Omental fat pad (tissue), 3 donors: ENCODE measurements at regions not wholly inside any gene's neighbourhood (a gene's known extent, or its start where the extent isn't known, plus 50 kb on each side); places are given as distances from the start of the nearest gene placed in this dataset.

Experiments used
- ATAC-seq: fragments of 150-250 bp; one replicate; pipeline ENCODE4 v1.9.1; 2016; ENCODE audit warnings: mild to moderate bottlenecking, moderate library complexity; ENCODE audit not compliant: low FRiP score
- DNase-seq: peaks from one replicate; pipeline ENCODE4 v3.0.0-alpha.2; 2019; ENCODE audit warnings: low spot score
- TF ChIP-seq, protein P1 (sequence below), 3 donors: fragments of 450-650 bp; IDR thresholded peaks; one replicate each; pipeline ENCODE4 v1.5.1; 2016 to 2017; ENCODE audit warnings: antibody characterized with exemption in 3 of 3, mild to moderate bottlenecking in 3 of 3, moderate library complexity in 2 of 3

DNA sequence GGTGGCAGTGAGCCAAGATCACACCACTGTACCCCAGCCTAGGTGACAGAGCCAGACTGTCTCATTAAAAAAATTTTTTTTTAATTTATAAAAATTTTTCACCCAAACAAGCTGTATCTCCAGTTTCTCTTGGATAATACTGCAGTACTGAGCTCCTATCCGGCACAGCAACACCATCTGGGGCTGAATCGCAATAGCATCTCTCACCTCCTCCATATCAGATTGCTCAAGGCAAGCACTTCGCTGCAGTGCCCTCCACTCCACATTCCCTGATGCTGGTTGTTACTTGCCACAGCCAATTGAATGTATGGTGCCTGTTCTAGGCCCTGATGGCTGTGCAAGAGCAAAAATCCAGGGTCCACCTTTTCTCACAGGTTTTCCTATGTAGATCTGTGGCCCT is 69.3 kb upstream of the FAM241A start:
- no peak for ATAC-seq
- TF ChIP-seq, protein P1, sequence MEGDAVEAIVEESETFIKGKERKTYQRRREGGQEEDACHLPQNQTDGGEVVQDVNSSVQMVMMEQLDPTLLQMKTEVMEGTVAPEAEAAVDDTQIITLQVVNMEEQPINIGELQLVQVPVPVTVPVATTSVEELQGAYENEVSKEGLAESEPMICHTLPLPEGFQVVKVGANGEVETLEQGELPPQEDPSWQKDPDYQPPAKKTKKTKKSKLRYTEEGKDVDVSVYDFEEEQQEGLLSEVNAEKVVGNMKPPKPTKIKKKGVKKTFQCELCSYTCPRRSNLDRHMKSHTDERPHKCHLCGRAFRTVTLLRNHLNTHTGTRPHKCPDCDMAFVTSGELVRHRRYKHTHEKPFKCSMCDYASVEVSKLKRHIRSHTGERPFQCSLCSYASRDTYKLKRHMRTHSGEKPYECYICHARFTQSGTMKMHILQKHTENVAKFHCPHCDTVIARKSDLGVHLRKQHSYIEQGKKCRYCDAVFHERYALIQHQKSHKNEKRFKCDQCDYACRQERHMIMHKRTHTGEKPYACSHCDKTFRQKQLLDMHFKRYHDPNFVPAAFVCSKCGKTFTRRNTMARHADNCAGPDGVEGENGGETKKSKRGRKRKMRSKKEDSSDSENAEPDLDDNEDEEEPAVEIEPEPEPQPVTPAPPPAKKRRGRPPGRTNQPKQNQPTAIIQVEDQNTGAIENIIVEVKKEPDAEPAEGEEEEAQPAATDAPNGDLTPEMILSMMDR (IDR thresholded peaks at IDR 0.05) = no peak

DNA sequence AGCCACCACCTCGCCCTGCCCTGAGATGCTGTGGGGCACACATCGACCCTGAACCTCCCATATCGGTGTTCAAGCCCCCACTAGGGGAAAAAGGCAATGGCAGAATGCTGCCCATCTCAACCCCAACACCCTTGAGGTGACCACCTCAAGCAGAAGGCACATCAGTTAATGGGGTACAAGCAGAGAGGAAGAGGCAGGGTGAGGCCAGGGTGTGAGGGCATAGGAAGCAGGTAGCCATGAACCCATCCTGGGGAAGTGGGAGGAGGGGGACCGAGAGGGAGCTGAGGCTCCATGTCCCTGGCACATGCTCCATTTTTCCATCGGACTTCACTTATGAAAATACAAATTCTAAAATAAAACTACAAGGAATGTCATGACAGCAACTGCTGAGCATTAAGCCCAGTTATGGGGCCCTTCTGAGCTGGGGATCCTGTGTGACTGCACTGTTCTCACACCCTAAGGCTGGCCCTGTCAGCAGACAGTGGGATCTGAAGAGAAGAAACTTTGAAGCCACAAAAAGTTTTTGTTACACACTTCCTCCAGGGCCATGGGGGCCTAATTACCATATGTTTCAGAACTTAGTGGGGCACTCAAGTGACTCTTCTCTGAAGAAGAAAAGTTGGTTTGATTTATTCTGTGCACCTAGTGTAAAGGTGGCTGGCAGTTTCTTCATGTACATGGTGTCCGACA is 68.2 kb upstream of the FAM241A start:
- DNase-seq (no peak), ATAC-seq (no peak)
- TF ChIP-seq, protein P1 (IDR thresholded peaks at IDR 0.05) = no peak

More for the DNA sequence above, 69.3 kb upstream of the FAM241A start:
- DNase-seq = no peak

DNA sequence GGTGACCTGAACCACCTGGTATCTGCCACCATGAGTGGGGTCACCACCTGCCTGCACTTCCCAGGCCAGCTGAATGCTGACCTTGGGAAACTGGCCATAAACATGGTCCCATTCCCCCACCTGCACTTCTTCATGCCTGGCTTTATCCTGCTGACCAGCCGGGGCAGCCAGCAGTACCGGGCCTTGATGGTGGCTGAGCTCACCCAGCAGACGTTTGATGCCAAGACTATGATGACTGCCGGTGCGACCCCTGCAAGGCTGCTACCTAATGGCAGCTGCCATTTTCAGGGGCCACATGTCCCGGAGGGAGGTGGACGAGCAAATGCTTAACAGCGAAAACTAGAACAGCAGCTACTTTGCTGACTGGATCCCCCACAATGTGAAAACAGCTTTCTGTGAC is 67.5 kb upstream of the FAM241A start:
- no peak for DNase-seq
- TF ChIP-seq, protein P1 (IDR thresholded peaks at IDR 0.05) = no peak
- ATAC-seq = no peak

DNA sequence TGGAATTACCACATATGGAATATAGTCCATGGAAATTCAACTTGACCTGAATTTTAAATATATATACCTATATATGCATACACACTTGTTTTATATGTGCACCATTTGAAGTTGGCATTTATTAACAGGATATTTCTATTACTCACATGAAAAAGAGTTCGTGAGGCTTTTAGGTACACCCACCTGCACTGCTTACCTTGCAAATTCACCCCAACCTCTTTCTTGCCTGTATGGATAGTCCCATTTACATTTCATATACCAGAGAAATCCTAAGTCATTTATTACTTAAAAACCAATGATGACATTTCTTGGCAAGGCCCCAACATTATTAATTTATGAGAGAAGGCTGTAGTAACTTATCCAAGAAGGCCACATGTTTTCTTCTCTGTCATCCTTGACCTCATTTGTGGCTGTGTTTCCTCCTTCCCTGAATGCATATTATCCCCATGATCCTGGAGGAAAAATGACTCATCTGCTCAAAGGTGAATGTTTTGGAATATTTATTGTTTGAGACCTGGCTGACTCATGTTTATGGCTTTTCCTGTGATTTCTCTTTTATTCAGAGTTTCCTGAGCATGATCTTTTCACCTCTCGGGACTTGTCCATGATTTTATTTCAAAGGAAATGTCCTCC is 62.2 kb upstream of the FAM241A start:
- ATAC-seq (no peak), DNase-seq (no peak)
- TF ChIP-seq, protein P1 (IDR thresholded peaks at IDR 0.05) = no peak

DNA sequence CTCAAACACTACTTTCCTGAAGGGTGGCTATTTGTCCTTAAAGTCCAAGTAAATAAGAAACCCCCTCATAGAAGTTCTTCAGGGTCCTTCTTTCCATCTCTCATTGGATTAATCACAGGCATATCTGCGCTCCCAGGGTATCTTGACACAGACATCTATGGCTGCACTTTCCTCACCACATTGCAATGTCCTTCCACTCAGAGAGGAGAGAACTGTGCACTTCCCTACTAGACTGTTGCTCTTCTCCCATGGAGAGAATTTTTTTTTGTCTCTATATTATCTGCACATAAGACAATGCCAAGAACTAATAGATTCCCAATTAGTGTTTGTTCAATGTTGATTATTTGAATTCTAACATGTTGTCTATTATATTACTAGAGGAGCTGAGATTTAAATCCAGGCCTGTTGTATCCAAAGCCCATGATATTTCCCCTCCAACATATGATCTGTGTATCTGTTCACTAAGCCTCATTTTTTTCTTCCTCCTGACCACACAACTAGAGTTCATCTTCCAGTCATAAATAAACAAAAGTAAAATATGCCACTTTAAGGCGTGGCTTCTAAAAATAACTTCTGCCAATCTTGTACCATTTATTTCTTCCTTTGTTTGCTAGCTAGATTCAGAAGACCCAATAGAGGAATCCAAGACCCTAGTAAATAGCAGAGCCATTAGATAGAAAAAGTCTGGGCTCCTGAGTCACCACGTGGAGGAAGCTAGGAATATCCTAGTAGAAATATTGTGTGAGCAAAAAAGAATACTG is 61.5 kb upstream of the FAM241A start:
- TF ChIP-seq, protein P1 (IDR thresholded peaks at IDR 0.05) = no peak
- ATAC-seq = no peak
- no peak for DNase-seq

DNA sequence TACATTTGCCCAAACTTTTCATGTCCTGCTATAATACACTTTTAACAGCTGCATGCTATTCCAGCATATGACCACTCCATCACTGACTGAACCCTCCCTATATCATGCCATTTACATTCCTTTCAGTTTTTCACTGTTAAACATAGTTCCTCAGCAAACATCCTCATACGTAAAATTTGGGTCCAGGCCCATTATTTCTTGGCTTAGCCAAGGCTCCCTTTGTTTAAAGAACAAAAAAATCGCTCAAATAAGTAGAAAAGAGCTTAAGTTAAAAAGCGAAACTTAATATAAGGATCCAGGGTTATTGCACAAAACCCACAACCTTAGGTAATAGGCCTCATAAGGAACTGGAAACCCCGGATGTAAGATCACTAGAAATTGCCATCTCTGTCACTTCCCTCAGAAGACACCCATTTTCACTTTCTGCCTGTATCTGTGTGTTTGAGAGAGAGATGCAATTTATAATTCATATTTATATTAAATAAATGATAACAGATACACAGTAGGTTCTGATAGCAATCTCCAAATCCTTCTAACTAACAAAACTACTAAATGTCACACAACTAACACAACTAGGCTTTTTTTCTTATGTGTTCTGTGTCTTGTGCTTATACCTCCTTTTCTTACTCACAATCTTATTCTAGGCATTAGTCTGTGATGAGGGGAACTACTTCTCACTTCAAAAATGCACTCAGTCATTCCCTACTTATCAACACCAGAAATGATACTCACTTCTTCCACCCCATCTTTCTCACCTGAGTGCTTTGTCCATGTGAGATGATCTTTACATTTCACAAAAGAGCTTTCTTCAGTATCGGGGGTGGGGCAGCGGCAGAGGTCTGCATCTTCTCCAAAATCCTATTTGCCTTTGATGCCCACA is 59.9 kb upstream of the FAM241A start:
- DNase-seq = no peak
- TF ChIP-seq, protein P1 (IDR thresholded peaks at IDR 0.05) = no peak
- no peak for ATAC-seq
